ENCODE measurements at regions not wholly inside any gene's neighbourhood (a gene's known extent, or its start where the extent isn't known, plus 50 kb on each side); places are given as distances from the start of the nearest gene placed in this dataset.

- Mint-ChIP-seq H3K9me3 (peaks cover 34% of the 10 kb centered on the region), H3K36me3 (ENCODE audit: low read depth) (peaks cover 3% of the 10 kb centered on the region), H3K27ac (no peak overlapping the region), H3K4me3 (no peak overlapping the region), H3K27me3 (ENCODE audit: low read depth) (no peaks in the 10 kb centered on the region), H3K4me1 (peaks cover 14% of the 10 kb centered on the region)
- no peak for TF ChIP-seq CTCF (IDR thresholded peaks at IDR 0.05; ENCODE audit: unreplicated experiment in 3 of 3)
Measured at GRCh38 chr4:124192544-124192943, 520.0 kb downstream of the ANKRD50 start.

GRCh38 chr4:124199185-124199584 lies 513.3 kb downstream of the ANKRD50 start:
- H3K27ac Mint-ChIP-seq: peak overlapping the region in 1 of 3 experiments; percentile 10
- H3K4me3 Mint-ChIP-seq: no peak overlapping the region
- TF ChIP-seq CTCF (IDR thresholded peaks at IDR 0.05; ENCODE audit: unreplicated experiment in 3 of 3): no peak
- no peaks in the 10 kb centered on the region for H3K27me3 Mint-ChIP-seq (ENCODE audit: low read depth)
- H3K9me3 Mint-ChIP-seq: peaks cover 15% of the 10 kb centered on the region
- H3K4me1 Mint-ChIP-seq: peaks cover 15% of the 10 kb centered on the region
- H3K36me3 Mint-ChIP-seq (ENCODE audit: low read depth): no peaks in the 10 kb centered on the region

- H3K27me3 Mint-ChIP-seq (ENCODE audit: low read depth): no peaks in the 10 kb centered on the region
- H3K27ac Mint-ChIP-seq: peak overlapping the region in 1 of 3 experiments; percentile 10
- peaks cover 12% of the 10 kb centered on the region for H3K9me3 Mint-ChIP-seq
- no peaks in the 10 kb centered on the region for H3K36me3 Mint-ChIP-seq (ENCODE audit: low read depth)
- no peak for TF ChIP-seq CTCF (IDR thresholded peaks at IDR 0.05; ENCODE audit: unreplicated experiment in 3 of 3)
- peaks cover 20% of the 10 kb centered on the region for H3K4me1 Mint-ChIP-seq
- no peak overlapping the region for H3K4me3 Mint-ChIP-seq
Measured at GRCh38 chr4:124199755-124200154, 512.8 kb downstream of the ANKRD50 start.

- Mint-ChIP-seq H3K27me3 (ENCODE audit: low read depth) (no peaks in the 10 kb centered on the region), H3K36me3 (ENCODE audit: low read depth) (no peaks in the 10 kb centered on the region), H3K4me1 (peaks cover 22% of the 10 kb centered on the region), H3K27ac (peak overlapping the region in 2 of 3 experiments; percentile 38 to 73), H3K4me3 (no peak overlapping the region), H3K9me3 (no peaks in the 10 kb centered on the region)
- no peak for TF ChIP-seq CTCF (IDR thresholded peaks at IDR 0.05; ENCODE audit: unreplicated experiment in 3 of 3)
Measured at GRCh38 chr4:124201636-124202035, 510.9 kb downstream of the ANKRD50 start.

- peaks cover 22% of the 10 kb centered on the region for H3K4me1 Mint-ChIP-seq
- no peaks in the 10 kb centered on the region for H3K36me3 Mint-ChIP-seq (ENCODE audit: low read depth)
Measured at GRCh38 chr4:124202099-124202498, 510.4 kb downstream of the ANKRD50 start.

More at GRCh38 chr4:124202099-124202498, 510.4 kb downstream of the ANKRD50 start:
- peak; percentile 20 to 27 (median 22) for TF ChIP-seq CTCF (IDR thresholded peaks at IDR 0.05; ENCODE audit: unreplicated experiment in 3 of 3)
- Mint-ChIP-seq H3K27ac (peak overlapping the region in 2 of 3 experiments; percentile 38 to 73), H3K27me3 (ENCODE audit: low read depth) (no peaks in the 10 kb centered on the region), H3K9me3 (no peaks in the 10 kb centered on the region), H3K4me3 (no peak overlapping the region)
